GM12892 (cell line): ENCODE measurements at regions not wholly inside any gene's neighbourhood (a gene's known extent, or its start where the extent isn't known, plus 50 kb on each side); places are given as distances from the start of the nearest gene placed in this dataset.

ENCODE experiments used
- POLR2A ChIP-seq: IDR thresholded peaks from 2 replicates; pipeline ENCODE4 v1.6.1; 2011; ENCODE audit warnings: low read depth, low read length, control low read depth
- POLR2AphosphoS5 ChIP-seq: IDR thresholded peaks from 2 replicates; pipeline ENCODE4 v1.6.1; 2011; ENCODE audit warnings: low read depth, low read length, control low read depth

DNA sequence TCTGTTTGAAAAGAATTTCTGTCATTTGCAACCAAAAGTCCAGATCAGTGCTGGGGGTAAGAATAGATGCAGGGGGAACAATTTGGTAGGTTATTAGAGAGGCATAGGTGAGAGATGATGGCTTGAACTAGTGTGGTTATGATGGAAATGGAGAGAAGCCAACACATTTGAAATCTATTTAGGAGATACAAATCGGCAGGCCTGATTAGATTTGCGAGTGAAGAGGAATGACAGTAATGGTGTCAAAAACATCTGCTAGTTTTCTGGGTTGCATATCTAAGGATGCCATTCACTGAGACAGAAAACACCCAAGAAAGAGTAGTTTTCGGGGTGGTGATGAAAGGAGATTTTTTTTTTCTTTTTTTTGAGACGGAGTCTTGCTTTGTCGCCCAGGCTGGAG lies 138.1 kb downstream of the LMNTD1 start:
- TF ChIP-seq POLR2A (no peak), POLR2AphosphoS5 (no peak)
